ENCODE measurements at regions not wholly inside any gene's neighbourhood (a gene's known extent, or its start where the extent isn't known, plus 50 kb on each side); places are given as distances from the start of the nearest gene placed in this dataset.

- no peak overlapping the region for H3K4me3 ChIP-seq
- no peak overlapping the region for H3K27ac ChIP-seq (replicated peaks in 1 of 4)
- WGBS, result 83% methylated on average over 2 of the region's 2 CpGs
- DNase-seq (ENCODE audit: extremely low spot score), result no peak
- H3K4me1 ChIP-seq, result peaks cover 0 to 7% (median 2%) of the 10 kb centered on the region in 4 donors
- intact Hi-C loops (cut with DNase I), result no loop called here
- H3K9me3 ChIP-seq, result no peaks in the 10 kb centered on the region
- no peaks in the 10 kb centered on the region for H3K27me3 ChIP-seq
- TF ChIP-seq POLR2A (IDR thresholded peaks at IDR 0.05; ENCODE audit: low read depth), result no peak
- no peak for TF ChIP-seq POLR2AphosphoS5 (IDR thresholded peaks at IDR 0.05)
- TF ChIP-seq EP300 (IDR thresholded peaks at IDR 0.05), result no peak
- TF ChIP-seq CTCF (IDR thresholded peaks at IDR 0.05), result no peak
- no peaks in the 10 kb centered on the region for H3K36me3 ChIP-seq
Observed at GRCh38 chr3:3559786-3560185, 239.4 kb upstream of the LRRN1 start.

- no peak for DNase-seq (ENCODE audit: extremely low spot score)
- no peaks in the 10 kb centered on the region for H3K9me3 ChIP-seq
- H3K4me3 ChIP-seq, result no peak overlapping the region
- no peaks in the 10 kb centered on the region for H3K36me3 ChIP-seq
- no peak overlapping the region for H3K27ac ChIP-seq (replicated peaks in 1 of 4)
- intact Hi-C loops (cut with DNase I), result no loop called here
- H3K4me1 ChIP-seq, result peaks cover 0 to 7% (median 2%) of the 10 kb centered on the region in 4 donors
- TF ChIP-seq EP300 (IDR thresholded peaks at IDR 0.05) (no peak), CTCF (IDR thresholded peaks at IDR 0.05) (no peak), POLR2A (IDR thresholded peaks at IDR 0.05; ENCODE audit: low read depth) (no peak), POLR2AphosphoS5 (IDR thresholded peaks at IDR 0.05) (no peak)
- no peaks in the 10 kb centered on the region for H3K27me3 ChIP-seq
- 39% methylated on average over 3 of the region's 3 CpGs for WGBS
Observed at GRCh38 chr3:3556078-3556477, 243.2 kb upstream of the LRRN1 start.

- no peak for DNase-seq (ENCODE audit: extremely low spot score)
- H3K27ac ChIP-seq (replicated peaks in 1 of 4), result no peak overlapping the region
- no peak overlapping the region for H3K4me3 ChIP-seq
- no peaks in the 10 kb centered on the region for H3K4me1 ChIP-seq
- TF ChIP-seq POLR2A (IDR thresholded peaks at IDR 0.05; ENCODE audit: low read depth) (no peak), EP300 (IDR thresholded peaks at IDR 0.05) (no peak), CTCF (IDR thresholded peaks at IDR 0.05) (no peak), POLR2AphosphoS5 (IDR thresholded peaks at IDR 0.05) (no peak)
- peaks cover 0 to 15% (median 10%) of the 10 kb centered on the region in 4 donors for H3K9me3 ChIP-seq
- H3K36me3 ChIP-seq, result no peaks in the 10 kb centered on the region
- H3K27me3 ChIP-seq, result no peaks in the 10 kb centered on the region
- 96% methylated on average over 6 of the region's 6 CpGs for WGBS
- intact Hi-C loops (cut with DNase I), result no loop called here
Observed at GRCh38 chr3:3553236-3553635, 246.0 kb upstream of the LRRN1 start.

- 77% methylated on average over 3 of the region's 3 CpGs for WGBS
- no peaks in the 10 kb centered on the region for H3K4me1 ChIP-seq
- peaks cover 0 to 15% (median 10%) of the 10 kb centered on the region in 4 donors for H3K9me3 ChIP-seq
- DNase-seq (ENCODE audit: extremely low spot score), result no peak
- H3K27ac ChIP-seq (replicated peaks in 1 of 4), result no peak overlapping the region
- H3K36me3 ChIP-seq, result no peaks in the 10 kb centered on the region
- H3K27me3 ChIP-seq, result no peaks in the 10 kb centered on the region
- TF ChIP-seq CTCF (IDR thresholded peaks at IDR 0.05) (no peak), EP300 (IDR thresholded peaks at IDR 0.05) (no peak), POLR2AphosphoS5 (IDR thresholded peaks at IDR 0.05) (no peak), POLR2A (IDR thresholded peaks at IDR 0.05; ENCODE audit: low read depth) (no peak)
- intact Hi-C loops (cut with DNase I), result no loop called here
- no peak overlapping the region for H3K4me3 ChIP-seq
Observed at GRCh38 chr3:3552761-3553160, 246.5 kb upstream of the LRRN1 start.

- peaks cover 0 to 15% (median 10%) of the 10 kb centered on the region in 4 donors for H3K9me3 ChIP-seq
- H3K36me3 ChIP-seq, result no peaks in the 10 kb centered on the region
- H3K27ac ChIP-seq (replicated peaks in 1 of 4), result no peak overlapping the region
- intact Hi-C loops (cut with DNase I), result no loop called here
- DNase-seq (ENCODE audit: extremely low spot score), result no peak
- H3K4me3 ChIP-seq, result no peak overlapping the region
- no peaks in the 10 kb centered on the region for H3K4me1 ChIP-seq
- no peaks in the 10 kb centered on the region for H3K27me3 ChIP-seq
- TF ChIP-seq POLR2A (IDR thresholded peaks at IDR 0.05; ENCODE audit: low read depth) (no peak), CTCF (IDR thresholded peaks at IDR 0.05) (no peak), POLR2AphosphoS5 (IDR thresholded peaks at IDR 0.05) (no peak), EP300 (IDR thresholded peaks at IDR 0.05) (no peak)
Observed at GRCh38 chr3:3551981-3552380, 247.2 kb upstream of the LRRN1 start.
